ENCODE measurements at regions not wholly inside any gene's neighbourhood (a gene's known extent, or its start where the extent isn't known, plus 50 kb on each side); places are given as distances from the start of the nearest gene placed in this dataset.

GRCh38 chr14:21867541-21867940, 193.9 kb upstream of the OR4E1 start (continued):
- TF ChIP-seq MAX (IDR thresholded peaks at IDR 0.05) = no peak

DNA sequence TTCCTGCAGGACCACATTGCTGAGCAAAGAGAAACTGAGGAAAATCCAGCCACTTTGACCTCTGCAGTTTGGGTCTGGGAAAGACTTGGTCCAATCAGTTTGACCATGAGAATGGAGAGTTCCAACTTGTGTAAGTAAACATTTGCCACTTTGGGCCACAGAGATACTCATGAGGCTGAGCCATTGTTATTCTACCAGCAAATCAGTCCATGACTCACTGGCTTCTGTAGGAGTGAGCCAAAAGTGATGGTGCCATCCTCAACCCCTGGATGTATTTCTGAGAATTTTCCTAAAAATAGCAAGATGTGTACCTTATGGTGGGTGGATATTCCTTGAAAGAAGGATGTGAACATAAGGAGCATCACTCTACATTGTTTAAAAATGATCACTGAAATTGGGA, 192.9 kb upstream of the OR4E1 start:
- DNase-seq (ENCODE audit: low read depth, low spot score) = no peak

More for the DNA sequence above, 192.9 kb upstream of the OR4E1 start:
- Histone ChIP-seq H3K36me3 (ENCODE audit: control insufficient read depth in 1 of 2, insufficient read depth in 2 of 2, low read length in 2 of 2) (no peaks in the 10 kb centered on the region), H3K9me3 (ENCODE audit: control insufficient read depth in 1 of 2, insufficient read depth in 1 of 2, low read depth in 1 of 2, low read length in 2 of 2) (no peaks in the 10 kb centered on the region), H3K9me2 (ENCODE audit: insufficient read depth) (no peaks in the 10 kb centered on the region), H3K79me2 (ENCODE audit: insufficient read depth, low read length) (no peaks in the 10 kb centered on the region), H3K4me1 (ENCODE audit: control insufficient read depth in 1 of 2, insufficient read depth in 2 of 2, low read length in 2 of 2) (no peaks in the 10 kb centered on the region), H3K4me2 (ENCODE audit: low read length) (no peak overlapping the region), H4K20me1 (ENCODE audit: insufficient read depth) (no peaks in the 10 kb centered on the region), H2AFZ (ENCODE audit: low read depth, low read length, poor library complexity, severe bottlenecking) (no peak overlapping the region), H3K27me3 (ENCODE audit: insufficient read depth, low read length) (peaks cover 15% of the 10 kb centered on the region), H3K4me3 (replicated peaks in 1 of 2; ENCODE audit: low read depth in 1 of 2, low read length in 2 of 2) (no peak overlapping the region), H3K27ac (ENCODE audit: low read depth, low read length) (no peak overlapping the region), H3K9ac (ENCODE audit: low read length) (no peak overlapping the region)
- intact Hi-C loops (cut with micrococcal nuclease) = no loop called here
- no peak for ATAC-seq
- CTCF ChIA-PET = interaction anchor here (1.5 to 1.6 kb wide), 2 partner anchors 15 to 41 kb away, joined by 3 to 7 read pairs; no protein-coding TSS in a partner anchor
- RAD21 ChIA-PET (ENCODE audit: low non-redundant PET in 1 of 2, low total read pairs in 2 of 2, uncharacterized antibody in 2 of 2, unreplicated experiment in 2 of 2) = no interaction called here
- POLR2A ChIA-PET = no interaction called here
- TF ChIP-seq, protein P1, sequence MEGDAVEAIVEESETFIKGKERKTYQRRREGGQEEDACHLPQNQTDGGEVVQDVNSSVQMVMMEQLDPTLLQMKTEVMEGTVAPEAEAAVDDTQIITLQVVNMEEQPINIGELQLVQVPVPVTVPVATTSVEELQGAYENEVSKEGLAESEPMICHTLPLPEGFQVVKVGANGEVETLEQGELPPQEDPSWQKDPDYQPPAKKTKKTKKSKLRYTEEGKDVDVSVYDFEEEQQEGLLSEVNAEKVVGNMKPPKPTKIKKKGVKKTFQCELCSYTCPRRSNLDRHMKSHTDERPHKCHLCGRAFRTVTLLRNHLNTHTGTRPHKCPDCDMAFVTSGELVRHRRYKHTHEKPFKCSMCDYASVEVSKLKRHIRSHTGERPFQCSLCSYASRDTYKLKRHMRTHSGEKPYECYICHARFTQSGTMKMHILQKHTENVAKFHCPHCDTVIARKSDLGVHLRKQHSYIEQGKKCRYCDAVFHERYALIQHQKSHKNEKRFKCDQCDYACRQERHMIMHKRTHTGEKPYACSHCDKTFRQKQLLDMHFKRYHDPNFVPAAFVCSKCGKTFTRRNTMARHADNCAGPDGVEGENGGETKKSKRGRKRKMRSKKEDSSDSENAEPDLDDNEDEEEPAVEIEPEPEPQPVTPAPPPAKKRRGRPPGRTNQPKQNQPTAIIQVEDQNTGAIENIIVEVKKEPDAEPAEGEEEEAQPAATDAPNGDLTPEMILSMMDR (IDR thresholded peaks at IDR 0.05 in 2 of 3, conservative IDR thresholded peaks at IDR 0.05 in 1 of 3; ENCODE audit: borderline replicate concordance in 1 of 3, insufficient read depth in 1 of 3, low read depth in 2 of 3, low read length in 2 of 3) = no peak
- TF ChIP-seq ZBTB33 (IDR thresholded peaks at IDR 0.05; ENCODE audit: extremely low read depth, insufficient replicate concordance, low read length) (no peak), SRF (IDR thresholded peaks at IDR 0.05; ENCODE audit: low read depth) (no peak), FOSL1 (IDR thresholded peaks at IDR 0.05; ENCODE audit: low read depth) (no peak), YY1 (IDR thresholded peaks at IDR 0.05; ENCODE audit: extremely low read depth, insufficient replicate concordance, low read depth, low read length) (no peak), POLR2AphosphoS5 (IDR thresholded peaks at IDR 0.05; ENCODE audit: low read depth, low read length) (no peak), RAD21 (IDR thresholded peaks at IDR 0.05; ENCODE audit: low read depth) (no peak), ZNF274 (IDR thresholded peaks at IDR 0.05; ENCODE audit: low read depth, low read length) (no peak), CEBPB (IDR thresholded peaks at IDR 0.05; ENCODE audit: low read depth) (no peak), EZH2 (IDR thresholded peaks at IDR 0.05) (no peak), ELF1 (IDR thresholded peaks at IDR 0.05; ENCODE audit: borderline replicate concordance, low read depth) (no peak), JUND (IDR thresholded peaks at IDR 0.05) (no peak), ZFX (IDR thresholded peaks at IDR 0.05) (no peak), EZH2phosphoT487 (IDR thresholded peaks at IDR 0.05; ENCODE audit: borderline replicate concordance) (no peak)
- TF ChIP-seq, protein P2, sequence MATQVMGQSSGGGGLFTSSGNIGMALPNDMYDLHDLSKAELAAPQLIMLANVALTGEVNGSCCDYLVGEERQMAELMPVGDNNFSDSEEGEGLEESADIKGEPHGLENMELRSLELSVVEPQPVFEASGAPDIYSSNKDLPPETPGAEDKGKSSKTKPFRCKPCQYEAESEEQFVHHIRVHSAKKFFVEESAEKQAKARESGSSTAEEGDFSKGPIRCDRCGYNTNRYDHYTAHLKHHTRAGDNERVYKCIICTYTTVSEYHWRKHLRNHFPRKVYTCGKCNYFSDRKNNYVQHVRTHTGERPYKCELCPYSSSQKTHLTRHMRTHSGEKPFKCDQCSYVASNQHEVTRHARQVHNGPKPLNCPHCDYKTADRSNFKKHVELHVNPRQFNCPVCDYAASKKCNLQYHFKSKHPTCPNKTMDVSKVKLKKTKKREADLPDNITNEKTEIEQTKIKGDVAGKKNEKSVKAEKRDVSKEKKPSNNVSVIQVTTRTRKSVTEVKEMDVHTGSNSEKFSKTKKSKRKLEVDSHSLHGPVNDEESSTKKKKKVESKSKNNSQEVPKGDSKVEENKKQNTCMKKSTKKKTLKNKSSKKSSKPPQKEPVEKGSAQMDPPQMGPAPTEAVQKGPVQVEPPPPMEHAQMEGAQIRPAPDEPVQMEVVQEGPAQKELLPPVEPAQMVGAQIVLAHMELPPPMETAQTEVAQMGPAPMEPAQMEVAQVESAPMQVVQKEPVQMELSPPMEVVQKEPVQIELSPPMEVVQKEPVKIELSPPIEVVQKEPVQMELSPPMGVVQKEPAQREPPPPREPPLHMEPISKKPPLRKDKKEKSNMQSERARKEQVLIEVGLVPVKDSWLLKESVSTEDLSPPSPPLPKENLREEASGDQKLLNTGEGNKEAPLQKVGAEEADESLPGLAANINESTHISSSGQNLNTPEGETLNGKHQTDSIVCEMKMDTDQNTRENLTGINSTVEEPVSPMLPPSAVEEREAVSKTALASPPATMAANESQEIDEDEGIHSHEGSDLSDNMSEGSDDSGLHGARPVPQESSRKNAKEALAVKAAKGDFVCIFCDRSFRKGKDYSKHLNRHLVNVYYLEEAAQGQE (IDR thresholded peaks at IDR 0.05; ENCODE audit: low read depth) = no peak
- TF ChIP-seq, protein P3, sequence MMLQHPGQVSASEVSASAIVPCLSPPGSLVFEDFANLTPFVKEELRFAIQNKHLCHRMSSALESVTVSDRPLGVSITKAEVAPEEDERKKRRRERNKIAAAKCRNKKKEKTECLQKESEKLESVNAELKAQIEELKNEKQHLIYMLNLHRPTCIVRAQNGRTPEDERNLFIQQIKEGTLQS (IDR thresholded peaks at IDR 0.05) = no peak
- BruUV-seq (replicated peaks) = no TSS peak
